ENCODE measurements at regions not wholly inside any gene's neighbourhood (a gene's known extent, or its start where the extent isn't known, plus 50 kb on each side); places are given as distances from the start of the nearest gene placed in this dataset.
A peak's percentile ranks its signal among the peaks of the same experiment; 100 is the strongest.

DNA sequence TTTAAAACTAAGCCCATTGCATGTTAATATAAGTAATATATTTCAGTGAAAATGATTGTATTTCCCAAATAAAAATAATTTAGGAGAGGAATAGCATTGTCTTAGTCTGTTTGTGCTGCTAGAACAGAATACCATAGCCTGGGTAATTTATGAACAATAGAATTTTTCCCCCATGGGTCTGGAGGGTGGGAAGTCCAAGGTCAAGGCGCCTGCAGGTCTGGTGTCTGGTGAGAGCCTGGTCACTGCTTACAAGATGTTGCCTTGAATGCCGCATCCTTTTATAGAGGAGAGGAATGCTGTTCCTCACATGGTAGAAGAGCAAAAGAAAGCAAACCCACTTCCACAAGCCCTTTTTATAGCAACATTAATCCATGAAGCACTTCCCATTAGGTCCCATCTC is 161.3 kb upstream of the ZFHX3 start:
- no peaks in the 10 kb centered on the region for H3K27me3 ChIP-seq
- no peaks in the 10 kb centered on the region for H3K9me3 ChIP-seq

DNA sequence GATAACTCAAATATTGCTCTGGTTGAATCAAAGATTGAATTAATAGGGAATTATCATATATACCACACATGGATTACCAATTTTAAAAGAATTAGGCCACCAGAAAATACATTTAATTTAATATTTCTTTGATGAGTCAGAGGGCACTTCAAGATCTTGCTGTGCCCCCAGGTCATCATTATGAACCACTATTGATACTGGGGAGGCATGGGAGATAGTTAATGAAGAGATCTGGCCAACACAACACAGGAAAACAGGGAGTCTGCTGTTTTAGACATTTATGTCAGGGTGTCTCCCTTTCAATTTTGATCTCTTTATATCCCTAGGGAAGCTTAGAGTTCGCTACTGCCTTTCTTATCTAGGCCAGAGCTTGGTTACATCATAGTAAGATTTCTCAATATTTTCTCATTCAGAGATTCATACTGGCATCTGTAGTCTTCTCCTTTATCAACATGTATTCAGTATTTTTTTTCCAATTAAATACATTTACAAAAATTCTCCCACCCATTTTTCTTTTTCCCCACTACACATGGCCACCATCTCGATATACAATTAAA is 158.3 kb upstream of the ZFHX3 start:
- TF ChIP-seq, protein P1, sequence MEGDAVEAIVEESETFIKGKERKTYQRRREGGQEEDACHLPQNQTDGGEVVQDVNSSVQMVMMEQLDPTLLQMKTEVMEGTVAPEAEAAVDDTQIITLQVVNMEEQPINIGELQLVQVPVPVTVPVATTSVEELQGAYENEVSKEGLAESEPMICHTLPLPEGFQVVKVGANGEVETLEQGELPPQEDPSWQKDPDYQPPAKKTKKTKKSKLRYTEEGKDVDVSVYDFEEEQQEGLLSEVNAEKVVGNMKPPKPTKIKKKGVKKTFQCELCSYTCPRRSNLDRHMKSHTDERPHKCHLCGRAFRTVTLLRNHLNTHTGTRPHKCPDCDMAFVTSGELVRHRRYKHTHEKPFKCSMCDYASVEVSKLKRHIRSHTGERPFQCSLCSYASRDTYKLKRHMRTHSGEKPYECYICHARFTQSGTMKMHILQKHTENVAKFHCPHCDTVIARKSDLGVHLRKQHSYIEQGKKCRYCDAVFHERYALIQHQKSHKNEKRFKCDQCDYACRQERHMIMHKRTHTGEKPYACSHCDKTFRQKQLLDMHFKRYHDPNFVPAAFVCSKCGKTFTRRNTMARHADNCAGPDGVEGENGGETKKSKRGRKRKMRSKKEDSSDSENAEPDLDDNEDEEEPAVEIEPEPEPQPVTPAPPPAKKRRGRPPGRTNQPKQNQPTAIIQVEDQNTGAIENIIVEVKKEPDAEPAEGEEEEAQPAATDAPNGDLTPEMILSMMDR (IDR thresholded peaks at IDR 0.05; ENCODE audit: low read depth, low read length) = no peak
- H3K27me3 ChIP-seq = no peaks in the 10 kb centered on the region
- H3K9me3 ChIP-seq = no peaks in the 10 kb centered on the region
- no peaks in the 10 kb centered on the region for H3K36me3 ChIP-seq
- H3K4me1 ChIP-seq = peaks cover 24% of the 10 kb centered on the region
- DNase-seq = peak; percentile 77
- H3K4me3 ChIP-seq (ENCODE audit: low read depth, low read length) = peak overlapping the region; percentile 34; the same call in 1 of the 2 replicates

More for the DNA sequence above, 161.3 kb upstream of the ZFHX3 start:
- peaks cover 20% of the 10 kb centered on the region for H3K4me1 ChIP-seq
- TF ChIP-seq, protein P1 (IDR thresholded peaks at IDR 0.05; ENCODE audit: low read depth, low read length) = no peak
- no peaks in the 10 kb centered on the region for H3K36me3 ChIP-seq
- no peak overlapping the region for H3K4me3 ChIP-seq (ENCODE audit: low read depth, low read length)
- DNase-seq = no peak

DNA sequence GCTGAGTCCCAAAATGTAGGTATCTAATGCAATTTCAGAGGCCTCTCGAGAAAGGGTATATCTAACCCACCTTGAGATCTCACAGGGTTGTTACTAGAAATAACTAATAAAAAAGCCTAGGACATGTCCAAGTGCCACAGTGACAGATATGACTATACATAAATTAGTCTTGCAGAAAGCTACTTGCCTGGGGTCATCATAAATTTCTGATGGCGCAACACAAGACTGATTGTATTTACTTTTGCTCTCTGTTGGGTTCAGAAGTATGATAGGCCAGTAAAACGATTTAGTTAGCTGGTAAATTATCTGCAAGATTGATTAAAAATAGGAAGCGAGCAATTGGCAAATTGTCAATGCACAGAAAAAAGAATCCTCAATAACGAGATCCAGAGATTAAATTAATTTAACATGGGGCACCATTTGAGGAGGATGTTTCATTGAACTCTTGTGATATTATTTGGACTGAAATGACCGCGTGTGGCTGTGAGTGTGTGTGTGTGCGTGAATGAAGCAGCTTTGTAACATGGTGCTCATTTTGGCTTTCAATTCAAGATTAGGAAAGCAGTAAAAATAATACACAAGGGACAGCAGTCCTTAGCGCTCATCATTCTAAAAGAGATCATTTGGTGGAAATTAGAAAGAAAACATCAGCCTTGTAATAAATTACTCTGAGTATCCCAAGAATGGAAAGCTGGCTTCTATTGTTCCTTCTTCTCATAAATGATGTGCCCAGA is 157.4 kb upstream of the ZFHX3 start:
- Histone ChIP-seq H3K4me1 (peaks cover 24% of the 10 kb centered on the region), H3K9me3 (no peaks in the 10 kb centered on the region), H3K36me3 (no peaks in the 10 kb centered on the region), H3K27me3 (no peaks in the 10 kb centered on the region), H3K4me3 (ENCODE audit: low read depth, low read length) (peak overlapping the region; percentile 34)
- DNase-seq = peak; percentile 43
- TF ChIP-seq, protein P1 (IDR thresholded peaks at IDR 0.05; ENCODE audit: low read depth, low read length) = no peak

DNA sequence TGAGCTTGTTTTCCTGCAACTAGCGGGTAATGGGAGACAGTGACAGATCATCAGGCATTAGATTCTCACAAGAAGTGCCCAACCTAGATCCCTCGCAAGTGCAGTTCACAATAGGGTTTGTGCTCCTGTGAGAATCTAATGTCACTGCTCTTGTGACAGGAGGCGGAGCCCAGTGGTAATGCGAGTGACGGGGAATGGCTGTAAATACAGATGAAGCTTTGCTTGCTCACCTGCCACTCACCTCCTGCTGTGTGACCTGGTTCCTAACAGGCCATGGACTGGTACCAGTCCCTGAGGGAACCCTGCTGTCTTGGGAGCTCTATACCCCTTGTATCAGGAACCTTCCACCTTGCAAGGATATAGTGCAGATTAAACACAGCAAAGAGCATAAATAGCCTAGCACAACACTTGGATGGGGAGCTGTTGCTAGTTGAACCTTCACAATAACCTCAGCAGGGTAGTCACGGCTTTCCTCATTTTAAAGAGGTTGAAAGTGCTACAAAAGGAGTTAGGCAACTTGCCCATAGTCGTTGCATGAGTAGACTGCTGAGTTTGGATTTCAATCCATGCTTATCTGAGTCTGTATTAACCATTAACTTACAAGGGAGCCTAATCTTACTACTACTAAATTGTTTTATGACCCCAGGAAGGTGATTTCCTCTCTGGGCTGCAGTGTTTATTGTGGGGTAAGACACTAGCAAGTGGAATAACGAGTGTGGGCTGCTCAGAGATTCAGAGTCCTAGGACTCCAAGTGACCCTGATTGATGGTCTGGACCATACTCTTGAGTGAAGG is 156.6 kb upstream of the ZFHX3 start:
- Histone ChIP-seq H3K4me1 (peaks cover 24% of the 10 kb centered on the region), H3K36me3 (no peaks in the 10 kb centered on the region), H3K4me3 (ENCODE audit: low read depth, low read length) (no peak overlapping the region), H3K27me3 (no peaks in the 10 kb centered on the region), H3K9me3 (no peaks in the 10 kb centered on the region)
- TF ChIP-seq, protein P1 (IDR thresholded peaks at IDR 0.05; ENCODE audit: low read depth, low read length) = no peak
- DNase-seq = no peak

DNA sequence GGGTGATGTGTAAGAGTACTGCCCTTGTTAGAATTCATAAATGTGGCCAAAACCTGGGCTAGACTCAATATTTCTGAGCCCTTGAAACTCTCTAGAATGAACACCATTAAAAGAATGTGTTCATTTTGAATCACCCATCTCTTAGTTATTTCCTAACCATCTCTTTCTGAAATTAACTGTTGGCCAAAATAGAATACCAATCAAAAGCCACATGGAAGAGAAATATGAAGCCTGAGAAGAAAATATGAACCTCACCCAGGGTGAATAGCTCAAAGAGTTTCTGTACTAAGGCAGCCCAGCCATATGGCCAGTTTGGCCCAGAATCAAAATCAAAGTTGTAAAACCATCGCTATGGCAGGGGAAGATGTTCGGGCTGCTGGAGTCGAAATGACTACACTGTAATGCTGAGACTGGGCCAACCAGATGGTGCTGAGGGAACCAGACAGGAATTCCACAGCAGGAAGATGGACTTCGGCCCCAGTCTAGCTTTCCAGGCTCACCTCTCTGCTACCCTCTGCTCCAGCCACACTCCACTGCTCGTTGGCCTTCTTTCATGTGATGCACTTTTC is 154.3 kb upstream of the ZFHX3 start:
- TF ChIP-seq, protein P1 (IDR thresholded peaks at IDR 0.05; ENCODE audit: low read depth, low read length) = no peak
- no peaks in the 10 kb centered on the region for H3K27me3 ChIP-seq
- no peak for DNase-seq
- no peaks in the 10 kb centered on the region for H3K36me3 ChIP-seq
- peaks cover 22% of the 10 kb centered on the region for H3K4me1 ChIP-seq
- no peak overlapping the region for H3K4me3 ChIP-seq (ENCODE audit: low read depth, low read length)
- H3K9me3 ChIP-seq = no peaks in the 10 kb centered on the region
